HG03135 (cell line): ENCODE measurements at regions not wholly inside any gene's neighbourhood (a gene's known extent, or its start where the extent isn't known, plus 50 kb on each side); places are given as distances from the start of the nearest gene placed in this dataset.

Source experiments
- ATAC-seq: cut with Tn5 transposase; IDR thresholded peaks from one replicate; pipeline ENCODE4 v1.9.1; 2021; ENCODE audit warnings: mild to moderate bottlenecking, moderate library complexity; ENCODE audit not compliant: unreplicated experiment

DNA sequence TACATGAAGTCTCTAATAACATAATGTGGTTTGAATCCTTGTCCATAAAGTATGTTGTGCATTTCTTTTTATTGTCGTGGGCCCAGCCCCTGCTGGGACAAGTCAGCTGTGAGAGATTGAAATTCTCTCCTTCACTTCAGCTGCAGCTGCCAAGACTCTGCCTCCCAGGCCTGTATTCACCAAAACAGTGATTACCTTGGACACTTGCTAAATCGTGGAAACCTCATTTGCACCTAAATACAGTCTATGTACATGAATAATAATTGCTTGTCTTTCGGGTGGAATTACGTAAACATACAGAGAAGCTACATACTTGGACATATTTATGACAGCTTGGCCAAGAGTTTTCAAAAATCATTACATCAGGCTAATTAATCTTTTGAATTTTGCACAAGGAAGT, 898.5 kb upstream of the SEMA6A start:
- no peak for ATAC-seq

DNA sequence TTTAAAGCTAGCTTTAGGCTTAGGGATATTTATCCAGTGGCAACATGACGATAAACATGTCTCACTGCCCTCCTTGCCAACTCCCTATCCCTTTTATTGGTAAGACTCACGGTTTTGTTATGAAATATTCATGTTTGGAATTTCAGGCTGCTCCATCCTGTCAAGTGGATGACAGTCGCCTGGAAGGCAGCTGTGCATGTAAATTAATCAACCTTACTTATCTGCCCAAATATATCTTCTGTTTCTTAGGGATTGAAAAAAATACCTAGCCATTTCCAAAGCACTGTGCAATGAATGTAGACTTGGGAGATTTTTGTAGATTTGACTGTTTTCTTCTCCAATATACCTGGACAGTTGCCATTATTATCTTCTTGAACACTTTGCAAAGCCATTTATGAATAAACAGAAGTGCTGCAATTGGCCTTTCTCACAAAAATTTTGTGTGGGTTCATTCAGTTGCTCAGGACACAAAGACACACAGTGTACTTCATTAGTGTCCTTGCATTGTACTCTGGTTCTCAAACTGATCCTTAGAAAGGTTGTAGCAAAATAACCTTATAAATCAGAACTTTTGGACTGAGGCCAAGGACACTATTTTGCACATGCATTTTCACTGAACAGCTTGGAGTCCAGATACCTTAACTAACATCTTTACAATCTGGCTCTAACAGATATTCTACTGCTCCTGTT, 889.4 kb upstream of the SEMA6A start:
- no peak for ATAC-seq

DNA sequence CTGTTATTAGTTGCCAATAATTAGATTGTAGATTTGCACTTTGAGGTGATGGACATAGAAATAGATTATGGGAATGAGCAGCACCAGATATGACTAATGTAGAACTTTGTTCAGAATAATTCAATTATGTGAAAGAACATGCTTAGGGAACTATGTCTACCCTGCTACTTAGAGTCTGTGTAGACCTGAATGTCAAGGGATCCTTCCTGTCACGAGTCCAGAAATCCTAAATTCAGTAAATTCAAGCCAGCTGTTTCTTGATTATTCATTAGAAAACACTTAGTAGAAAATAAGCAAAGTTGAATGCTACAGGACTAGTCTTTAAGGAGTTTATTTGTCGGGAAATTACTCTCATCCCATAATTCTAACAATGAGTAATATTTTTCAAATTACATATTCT, 887.3 kb upstream of the SEMA6A start:
- ATAC-seq, result no peak

DNA sequence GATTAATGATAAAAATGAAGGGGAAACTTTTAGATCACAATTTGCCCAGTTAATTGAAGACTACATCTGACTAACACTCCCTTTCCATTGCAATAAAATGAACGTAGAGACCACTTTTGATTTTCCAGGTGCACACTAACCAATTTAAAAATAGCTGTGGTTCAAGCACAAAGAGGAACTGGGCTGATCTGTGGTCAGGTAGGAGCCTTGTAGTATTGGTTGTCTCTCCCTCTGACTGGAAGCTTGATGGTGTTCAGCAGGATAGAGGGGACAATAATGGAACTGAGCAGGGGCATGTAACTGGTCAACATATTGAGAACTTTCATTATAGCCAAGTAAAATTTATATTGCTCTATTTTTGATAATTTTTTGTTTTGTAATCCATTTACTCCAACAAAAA, 886.8 kb upstream of the SEMA6A start:
- ATAC-seq, result no peak

DNA sequence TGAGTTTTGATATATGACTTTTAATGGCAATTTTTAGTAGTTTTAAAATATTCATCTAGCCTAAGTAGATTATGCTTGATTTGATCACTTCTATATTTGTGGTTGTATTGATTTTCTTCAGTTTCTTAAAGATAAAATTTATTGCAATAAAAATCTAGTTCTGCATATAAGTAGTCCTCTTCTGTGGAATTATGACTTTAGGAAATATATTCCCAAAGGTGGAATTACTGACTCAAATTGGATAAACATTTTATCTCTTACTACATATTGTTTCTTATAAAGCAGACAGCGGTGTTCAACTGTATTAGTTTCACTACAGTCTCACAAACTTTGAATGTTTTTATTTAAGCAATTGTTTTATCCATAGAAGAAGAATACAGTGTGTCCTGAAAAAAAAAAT, 883.0 kb upstream of the SEMA6A start:
- no peak for ATAC-seq

DNA sequence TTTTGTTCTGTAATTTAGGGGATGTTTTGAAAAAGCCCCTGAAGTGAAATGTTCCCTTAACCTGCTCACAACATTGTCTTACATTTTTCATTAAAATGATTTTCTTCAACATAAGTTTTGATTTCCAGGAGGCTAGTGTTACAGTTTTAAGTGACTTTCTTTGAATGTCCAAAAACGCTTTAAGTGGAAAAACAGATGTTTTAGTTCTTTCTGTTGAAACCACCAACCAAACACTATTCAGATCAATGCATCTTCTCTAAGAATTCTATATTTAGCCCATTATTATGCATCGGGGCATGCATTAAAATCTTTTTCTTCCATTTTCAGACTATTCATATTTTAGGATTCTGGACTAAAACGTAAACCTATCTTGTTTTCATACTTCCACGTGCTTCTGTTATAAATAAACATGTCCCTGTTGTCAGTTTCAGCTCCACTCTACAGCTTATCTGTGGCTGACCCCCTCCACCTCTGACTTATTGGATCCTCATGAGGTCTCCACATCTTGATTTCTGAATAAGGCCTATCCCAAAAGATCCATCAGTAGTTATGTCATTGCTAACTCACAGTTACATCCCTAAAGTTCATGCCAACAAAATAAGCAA, 882.3 kb upstream of the SEMA6A start:
- ATAC-seq, result no peak

DNA sequence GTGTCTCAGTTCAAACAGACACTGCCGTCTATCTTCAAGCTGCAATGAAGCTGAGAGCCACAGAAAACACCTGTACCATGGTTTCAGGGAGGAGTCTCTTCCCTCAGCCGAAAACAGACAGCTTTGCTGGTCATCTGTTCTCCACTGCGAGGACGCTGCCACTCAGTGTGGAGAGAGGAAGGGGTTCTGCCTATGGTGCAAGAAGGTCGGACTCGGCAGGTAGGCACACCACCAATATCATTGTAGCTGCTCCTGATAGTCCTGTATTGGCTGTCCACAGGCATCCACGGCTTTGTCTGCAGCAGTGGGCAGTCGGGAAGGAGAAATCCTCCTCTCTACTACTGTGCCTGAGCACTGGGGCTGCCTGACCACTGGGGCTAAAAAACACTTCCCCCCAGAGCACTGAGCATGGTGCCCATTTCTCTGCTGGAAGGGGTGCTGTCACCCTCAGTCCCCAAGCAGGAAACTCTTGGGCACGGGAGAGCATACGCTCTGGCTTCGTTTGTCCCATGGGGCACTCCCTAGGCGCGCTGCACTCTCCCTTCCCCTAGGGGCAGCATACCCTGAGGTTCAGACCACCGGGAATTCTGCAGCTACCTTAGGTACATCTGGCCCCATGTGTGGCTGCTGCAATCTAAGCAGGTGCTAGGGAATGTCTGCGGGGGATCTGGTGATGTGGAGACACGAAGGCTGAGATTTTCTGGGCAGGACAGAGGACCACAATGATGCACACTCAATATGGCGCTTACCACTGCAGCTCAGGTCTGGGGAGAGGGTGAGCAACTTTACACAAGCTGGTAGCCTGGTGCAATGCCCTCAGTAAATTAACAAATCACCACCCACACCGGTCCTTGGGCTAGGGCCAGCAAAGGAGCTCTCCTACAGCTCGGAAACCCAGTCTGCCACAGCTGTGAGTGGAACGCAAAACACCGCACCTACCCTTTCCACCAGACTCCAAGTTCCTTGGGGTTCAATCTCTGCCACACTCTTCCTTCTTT, 880.9 kb upstream of the SEMA6A start:
- ATAC-seq, result peak; percentile 35

DNA sequence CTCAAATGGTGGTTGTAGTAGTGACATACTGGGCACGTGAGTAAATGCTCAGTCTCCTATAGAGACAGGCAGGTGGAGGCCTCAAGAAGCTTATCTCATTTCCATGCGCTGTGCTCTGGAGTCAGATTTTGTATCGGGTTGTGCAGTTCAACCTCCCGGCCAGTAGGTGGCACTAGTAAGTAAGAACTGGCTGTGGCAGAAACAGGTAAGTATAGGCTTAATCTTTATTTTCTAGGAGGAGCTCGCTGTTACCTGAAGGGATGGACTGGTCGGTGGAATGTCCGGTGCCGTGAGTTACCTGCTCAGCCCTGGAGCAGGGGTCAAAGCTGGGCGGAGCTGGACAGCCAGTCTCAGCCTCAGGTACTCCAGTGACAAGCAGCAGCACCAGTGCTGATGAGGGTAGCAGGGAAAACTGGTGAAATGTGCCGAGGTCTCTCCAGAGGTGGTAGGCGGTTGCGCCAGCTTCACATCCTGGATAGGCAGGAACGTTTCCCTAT, 880.1 kb upstream of the SEMA6A start:
- peak; percentile 95 for ATAC-seq

DNA sequence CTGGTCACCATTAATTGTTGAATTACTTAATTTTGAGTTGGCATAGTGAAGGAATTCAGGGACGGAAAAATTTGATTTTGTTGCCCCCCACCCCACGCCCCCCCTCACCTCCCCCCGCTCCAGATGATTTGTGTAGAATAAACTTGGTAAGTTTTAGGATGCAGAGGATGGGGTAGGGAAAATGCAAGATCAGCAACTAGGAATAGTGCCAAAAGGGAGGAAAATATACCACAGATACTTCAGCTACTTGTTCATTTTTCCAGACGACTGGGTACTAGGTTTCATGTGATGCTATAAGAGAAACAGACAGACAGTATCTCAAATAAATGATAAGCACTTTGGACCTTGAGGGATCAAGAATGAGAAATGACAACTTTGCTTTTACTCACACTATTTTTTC, 862.2 kb upstream of the SEMA6A start:
- ATAC-seq, result no peak

DNA sequence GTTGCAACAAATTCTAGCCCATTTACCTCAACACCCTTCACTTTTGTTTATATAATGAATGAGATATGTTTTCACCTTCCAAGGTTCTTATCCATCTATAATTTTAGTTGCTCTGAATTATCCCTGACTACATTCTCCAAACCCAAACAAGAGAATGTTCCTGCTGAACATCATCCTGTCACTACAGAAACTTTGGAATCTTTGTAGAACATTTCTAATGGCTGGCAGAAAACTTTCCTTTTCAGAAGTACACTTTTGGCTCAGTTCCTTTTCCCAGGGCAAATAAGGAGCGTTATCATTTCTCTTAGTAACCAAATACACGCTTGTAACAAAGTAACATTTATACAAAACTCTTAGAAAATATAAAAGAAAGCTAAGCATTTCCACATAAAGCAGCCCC, 860.6 kb upstream of the SEMA6A start:
- ATAC-seq, result no peak

DNA sequence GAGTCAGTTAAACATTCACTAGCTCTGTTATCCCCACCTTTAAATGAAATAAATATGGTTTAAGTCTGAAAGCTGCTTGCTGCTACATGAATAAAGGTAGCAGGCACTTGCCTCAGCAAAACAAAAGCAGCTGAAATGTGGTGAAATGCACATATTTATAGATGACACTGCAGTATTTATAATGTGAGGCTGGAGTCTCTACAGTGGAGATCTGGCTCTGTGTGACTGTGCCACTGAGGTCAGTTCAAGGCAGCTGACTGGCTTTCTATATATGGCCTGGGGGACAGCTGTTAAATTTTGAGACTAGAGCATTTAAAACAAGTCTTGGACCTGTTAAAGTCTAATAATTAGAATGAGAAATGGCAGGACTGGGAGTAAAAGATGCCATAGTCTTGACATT, 859.6 kb upstream of the SEMA6A start:
- no peak for ATAC-seq

DNA sequence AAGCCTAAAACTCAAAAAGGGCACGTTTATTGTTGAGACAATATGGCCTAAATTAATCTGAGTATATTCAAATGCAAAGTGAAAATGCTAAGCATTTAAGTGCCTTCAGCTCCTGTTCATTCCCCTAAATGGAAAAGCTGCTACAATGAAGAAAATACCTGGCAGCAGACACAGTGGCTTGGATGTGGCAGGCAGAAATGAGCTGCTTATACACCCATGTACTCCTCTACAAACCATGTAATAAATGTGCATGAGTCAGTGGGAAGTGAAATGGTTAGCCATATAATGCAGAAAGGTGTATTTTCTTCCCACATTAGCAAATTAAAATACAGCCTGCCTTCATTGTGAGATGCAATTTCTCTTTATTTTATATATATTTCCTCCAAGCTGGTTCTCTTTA, 859.2 kb upstream of the SEMA6A start:
- ATAC-seq, result no peak

DNA sequence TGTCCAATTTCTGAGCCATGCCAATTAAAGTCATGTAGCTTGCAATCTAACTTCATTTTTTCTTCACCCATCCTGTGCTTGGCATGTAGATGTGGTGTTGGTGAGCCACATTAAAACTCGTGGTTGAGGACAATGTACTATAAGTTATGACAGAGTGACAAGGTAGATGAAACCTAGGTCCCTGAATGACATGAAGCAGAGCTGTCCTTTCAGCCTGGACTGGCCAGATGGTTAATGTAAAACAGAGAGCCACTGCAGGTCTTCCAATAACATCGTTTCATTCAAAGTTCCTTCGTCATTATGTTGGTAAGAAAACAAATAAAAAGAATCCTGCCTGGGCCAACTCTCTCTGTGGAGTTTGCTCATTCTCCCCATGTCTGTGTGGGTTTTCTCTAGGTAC, 856.5 kb upstream of the SEMA6A start:
- ATAC-seq, result no peak

DNA sequence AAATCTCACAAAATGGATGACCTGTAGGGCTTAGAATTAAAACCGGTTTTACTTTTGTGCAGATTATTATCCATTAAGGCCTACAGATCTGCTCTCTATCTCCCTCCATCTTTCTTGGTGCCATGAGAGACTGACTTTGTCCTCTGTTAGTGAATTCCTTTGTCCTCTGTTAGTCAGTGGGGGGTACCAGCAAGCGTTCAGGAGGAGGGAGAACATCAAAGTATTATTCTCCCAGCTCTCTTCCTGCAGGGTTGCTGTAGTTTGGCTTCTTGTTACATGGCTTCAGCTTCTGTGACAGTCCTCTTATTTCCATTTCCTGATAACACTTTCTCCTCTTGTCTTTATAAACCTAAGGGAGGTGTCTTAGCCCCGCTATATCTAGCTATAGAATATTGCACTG, 850.5 kb upstream of the SEMA6A start:
- no peak for ATAC-seq

DNA sequence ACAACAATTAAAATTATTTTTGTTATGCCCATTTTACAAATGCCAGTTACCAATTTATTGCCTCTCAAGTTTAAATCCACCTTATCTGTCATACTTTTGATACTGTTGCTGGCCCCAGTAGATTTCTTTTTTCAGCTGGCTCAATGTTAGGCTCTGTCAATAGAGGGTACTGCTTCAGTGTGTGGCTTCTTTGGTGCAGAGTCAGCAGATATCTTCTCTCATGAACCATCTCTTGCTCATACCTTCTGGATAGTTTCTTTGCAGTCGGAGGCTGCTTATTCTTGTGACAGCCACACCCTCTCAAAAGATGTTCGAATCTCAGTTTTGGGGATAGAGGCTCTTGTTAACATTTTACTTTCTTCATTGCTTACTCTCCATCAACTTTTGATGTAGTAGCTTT, 849.9 kb upstream of the SEMA6A start:
- ATAC-seq, result no peak

DNA sequence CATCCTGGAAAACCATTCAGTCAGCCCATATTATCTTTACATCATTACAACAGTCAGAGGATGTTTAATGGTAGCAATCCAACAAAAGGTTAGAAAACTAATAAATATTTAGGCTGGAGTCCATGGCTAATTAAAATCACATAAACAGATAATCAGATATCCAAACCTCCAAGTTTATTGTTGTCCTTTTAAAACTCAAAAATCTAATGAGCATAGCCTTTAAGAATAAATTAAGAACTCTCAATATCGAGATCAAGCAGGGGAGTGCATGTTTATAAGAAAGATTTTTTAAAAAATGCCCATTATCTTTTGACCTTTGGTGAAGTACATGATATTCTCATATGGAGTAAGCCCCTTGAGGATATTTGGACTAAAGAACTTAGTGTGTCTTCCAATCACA, 842.9 kb upstream of the SEMA6A start:
- no peak for ATAC-seq

DNA sequence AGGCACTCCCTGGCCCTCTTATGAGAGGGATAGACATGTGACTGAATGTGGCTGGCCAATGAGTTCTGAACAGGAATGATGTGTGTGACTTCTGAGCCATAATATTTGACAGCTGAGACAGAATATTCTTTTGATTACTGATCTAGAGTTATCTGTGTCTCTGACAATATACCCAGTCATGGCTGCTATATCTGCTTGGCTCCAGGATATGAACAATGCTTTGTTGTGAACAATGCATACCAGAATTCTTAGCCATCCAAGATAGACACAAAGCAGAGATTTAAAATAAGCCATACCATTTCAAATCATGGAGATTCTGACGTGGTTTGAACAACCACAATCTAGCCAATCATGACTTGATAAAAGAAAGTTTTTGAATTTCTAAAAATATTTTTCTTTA, 840.3 kb upstream of the SEMA6A start:
- ATAC-seq, result no peak

DNA sequence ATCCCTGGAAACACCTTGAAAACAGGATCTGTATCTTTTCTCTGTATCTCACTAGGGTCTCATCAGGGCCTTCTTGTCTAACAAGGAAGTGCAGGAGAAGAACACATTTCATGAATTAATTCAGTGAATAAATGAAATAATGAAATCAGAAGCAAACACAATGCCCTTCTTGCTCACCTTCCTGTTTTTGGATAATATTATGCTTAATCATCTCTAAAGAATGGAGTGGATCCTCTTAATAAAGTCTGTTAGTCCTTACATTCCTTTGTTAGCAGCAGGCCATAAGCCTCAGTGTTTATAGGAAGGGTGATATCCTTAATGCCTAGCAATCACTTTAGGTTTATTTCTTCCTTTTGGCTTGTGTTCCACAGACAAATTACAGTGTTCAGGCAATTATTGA, 837.1 kb upstream of the SEMA6A start:
- ATAC-seq, result no peak

DNA sequence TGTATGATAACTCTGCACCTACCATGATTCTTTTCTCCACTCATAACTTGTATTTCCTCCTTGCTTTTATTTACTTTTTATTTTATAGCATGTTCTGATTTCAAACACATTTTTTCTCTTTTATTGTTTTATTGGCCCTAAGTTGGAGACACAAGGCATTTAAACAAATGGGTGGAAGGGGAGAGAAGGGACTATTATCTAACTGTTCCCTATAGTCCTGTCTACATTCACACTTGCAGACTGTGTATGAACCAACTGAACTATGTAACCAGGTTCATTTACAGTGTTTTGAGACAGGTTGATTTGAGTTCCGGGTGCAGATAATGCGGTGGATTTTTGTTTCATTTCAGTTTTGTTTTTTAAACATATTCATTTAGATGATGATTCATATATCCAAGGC, 830.6 kb upstream of the SEMA6A start:
- ATAC-seq, result no peak

DNA sequence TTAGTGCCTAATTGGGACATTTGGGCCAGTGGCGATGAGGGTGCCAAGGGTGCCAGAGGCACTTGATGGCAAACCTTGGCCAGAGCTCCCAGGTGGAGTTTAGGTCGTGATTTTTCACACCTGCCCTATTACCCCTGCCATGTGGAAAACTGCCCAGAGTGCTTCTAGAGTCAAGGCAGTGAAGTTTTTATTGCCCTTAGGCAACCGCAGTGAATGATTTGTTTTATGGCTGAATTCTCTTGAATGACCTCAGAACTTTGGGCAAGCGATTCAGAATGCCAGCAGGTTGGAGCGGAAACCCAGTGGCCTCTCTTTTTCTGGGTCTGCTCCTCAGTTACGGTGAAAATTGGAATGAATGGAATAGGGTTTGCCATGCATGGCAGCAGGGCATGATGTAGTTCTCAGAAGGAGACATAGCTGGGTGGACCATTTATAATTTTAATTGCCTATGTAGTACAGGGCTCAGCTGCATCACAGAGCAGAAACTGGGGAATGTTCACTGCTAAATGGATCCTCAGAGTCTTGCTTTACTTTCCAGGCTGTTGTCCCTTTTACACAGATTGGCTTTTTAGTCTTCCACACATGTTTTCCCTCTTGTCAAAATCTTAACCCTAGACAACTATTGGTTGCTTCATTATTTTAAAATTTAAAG, 820.0 kb upstream of the SEMA6A start:
- no peak for ATAC-seq

DNA sequence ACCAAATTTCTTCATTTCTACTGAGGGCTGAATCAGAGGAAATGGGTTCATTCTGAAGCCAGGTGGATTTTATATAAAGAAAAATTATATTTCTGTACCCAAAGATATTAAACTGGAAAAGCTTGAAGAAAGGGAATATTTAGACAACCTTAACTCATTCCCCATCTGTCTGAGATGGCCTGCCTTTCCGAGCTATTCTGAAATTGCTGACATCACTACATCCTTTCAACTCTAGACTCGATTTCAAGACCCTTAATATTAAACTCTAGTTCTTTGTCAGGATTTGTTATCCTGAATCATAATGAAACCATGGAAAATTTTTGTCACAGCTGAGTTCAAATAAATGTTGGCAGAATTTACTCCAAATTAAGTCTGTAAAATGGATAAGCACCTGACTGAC, 818.5 kb upstream of the SEMA6A start:
- no peak for ATAC-seq
